IMR-90 (cell line): ENCODE measurements at regions not wholly inside any gene's neighbourhood (a gene's known extent, or its start where the extent isn't known, plus 50 kb on each side); places are given as distances from the start of the nearest gene placed in this dataset.
A peak's percentile ranks its signal among the peaks of the same experiment; 100 is the strongest.

Experiments used
- ATAC-seq: fragments of 200-7000 bp; cut with Tn5 transposase; 2 replicates; pipeline ENCODE4 v1.9.1; 2020; ENCODE audit warnings: low read depth, mild to moderate bottlenecking, moderate library complexity
- BruUV-seq: library from RNA; stranded (reverse); fragments of 400-500 nt; replicated peaks from 2 replicates; lab custom pipeline; 2021; lab: Mats Ljungman, UMichigan
- CTCF ChIA-PET: fragments of 300-600 bp; formaldehyde crosslinking; extraction: SDS; loops from one replicate; lab custom pipeline; 2021; ENCODE audit warnings: antibody characterized with exemption; lab: Yijun Ruan, JAX
- POLR2A ChIA-PET: fragments of 300-600 bp; sonication (Branson Sonifier 250); formaldehyde crosslinking; loops from one replicate; lab custom pipeline; 2022; ENCODE audit warnings: antibody characterized with exemption; ENCODE audit not compliant: unreplicated experiment; lab: Charles Lee
- DNase-seq: peaks from one replicate; pipeline ENCODE4 v3.0.0; 2013
- H2AFZ ChIP-seq: replicated peaks from 2 replicates; pipeline ENCODE3; 2013; ENCODE audit warnings: low read length, mild to moderate bottlenecking; ENCODE audit not compliant: poor library complexity
- H2AK5ac ChIP-seq: 2 replicates; pipeline ENCODE4 v1.6.1; 2013; ENCODE audit warnings: low read depth, low read length, inconsistent platforms
- H2AK9ac ChIP-seq: replicated peaks from 2 replicates; pipeline ENCODE3; 2013; ENCODE audit warnings: mild to moderate bottlenecking, low read depth, low read length, moderate library complexity; ENCODE audit not compliant: poor library complexity
- H2BK120ac ChIP-seq: 2 replicates; pipeline ENCODE4 v1.6.1; 2013; ENCODE audit warnings: low read depth, low read length, inconsistent platforms
- H2BK15ac ChIP-seq: 3 replicates; pipeline ENCODE4 v1.6.1; 2013; ENCODE audit warnings: low read depth, low read length, inconsistent platforms
- H2BK20ac ChIP-seq: 2 replicates; pipeline ENCODE4 v1.6.1; 2013; ENCODE audit warnings: low read depth, mild to moderate bottlenecking, inconsistent platforms, low read length, moderate library complexity
- H2BK5ac ChIP-seq: 2 replicates; pipeline ENCODE4 v1.6.1; 2013; ENCODE audit warnings: mild to moderate bottlenecking, low read depth, low read length, inconsistent platforms; ENCODE audit not compliant: poor library complexity, severe bottlenecking
- H3K14ac ChIP-seq: replicated peaks from 2 replicates; pipeline ENCODE4 v1.6.1; 2013; ENCODE audit warnings: low read depth, low read length, inconsistent platforms
- H3K18ac ChIP-seq: 2 replicates; pipeline ENCODE4 v1.6.1; 2013; ENCODE audit warnings: low read depth, low read length, control low read depth
- H3K23ac ChIP-seq: 2 replicates; pipeline ENCODE4 v1.6.1; 2013; ENCODE audit warnings: low read depth, low read length, inconsistent platforms
- H3K27ac ChIP-seq: 2 replicates; pipeline ENCODE4 v1.5.1; 2013; ENCODE audit warnings: mild to moderate bottlenecking, control low read depth, low read length; ENCODE audit not compliant: insufficient read depth
- H3K27me3 ChIP-seq: 2 replicates; pipeline ENCODE4 v1.6.1; 2013; ENCODE audit warnings: low read length; ENCODE audit not compliant: control insufficient read depth, insufficient read depth
- H3K36me3 ChIP-seq: 2 replicates; pipeline ENCODE4 v1.6.1; 2013; ENCODE audit warnings: low read length, mixed read lengths; ENCODE audit not compliant: control insufficient read depth, insufficient read depth
- H3K4ac ChIP-seq: 2 replicates; pipeline ENCODE4 v1.6.1; 2013; ENCODE audit warnings: low read depth, low read length, inconsistent platforms
- H3K4me1 ChIP-seq: 2 replicates; pipeline ENCODE4 v1.6.1; 2013; ENCODE audit warnings: low read length, mixed read lengths; ENCODE audit not compliant: control insufficient read depth, insufficient read depth
- H3K4me2 ChIP-seq: 2 replicates; pipeline ENCODE4 v1.6.1; 2013; ENCODE audit warnings: low read depth, mild to moderate bottlenecking, control low read depth, low read length, moderate library complexity
- H3K4me3 ChIP-seq: 2 replicates; pipeline ENCODE4 v1.5.1; 2013; ENCODE audit warnings: low read depth, mild to moderate bottlenecking, control low read depth, low read length, moderate library complexity; ENCODE audit not compliant: insufficient read depth
- H3K56ac ChIP-seq: 2 replicates; pipeline ENCODE4 v1.6.1; 2013; ENCODE audit warnings: low read length, inconsistent platforms; ENCODE audit not compliant: insufficient read depth; ENCODE audit errors: extremely low read depth
- H3K79me1 ChIP-seq, 2 experiments: 2 replicates each; pipeline ENCODE4 v1.6.1; 2013; ENCODE audit warnings: low read length in 2 of 2, inconsistent platforms in 1 of 2, low read depth in 1 of 2
- H3K9ac ChIP-seq: 2 replicates; pipeline ENCODE4 v1.6.1; 2013; ENCODE audit warnings: low read depth, low read length, control low read depth
- H3K9me1 ChIP-seq: 2 replicates; pipeline ENCODE4 v1.6.1; 2013; ENCODE audit warnings: low read length, inconsistent platforms; ENCODE audit not compliant: insufficient read depth
- H3K9me3 ChIP-seq: 2 replicates; pipeline ENCODE4 v1.6.1; 2013; ENCODE audit warnings: low read length; ENCODE audit not compliant: control insufficient read depth, insufficient read depth
- H4K20me1 ChIP-seq: 2 replicates; pipeline ENCODE4 v1.6.1; 2013; ENCODE audit warnings: low read length, inconsistent platforms; ENCODE audit not compliant: insufficient read depth
- H4K5ac ChIP-seq: 2 replicates; pipeline ENCODE4 v1.6.1; 2013; ENCODE audit warnings: mild to moderate bottlenecking, low read depth, low read length, control low read depth
- H4K8ac ChIP-seq, 2 experiments: 2 replicates each; pipeline ENCODE4 v1.6.1; 2013; ENCODE audit warnings: low read depth in 2 of 2, low read length in 2 of 2, control low read depth in 1 of 2, inconsistent platforms in 1 of 2
- H4K91ac ChIP-seq: 2 replicates; pipeline ENCODE4 v1.6.1; 2013; ENCODE audit warnings: low read depth, low read length, inconsistent platforms; ENCODE audit not compliant: insufficient read depth
- CHD1 ChIP-seq: IDR thresholded peaks from 2 replicates; pipeline ENCODE4 v1.6.1; 2012; ENCODE audit warnings: low read depth, low read length, improper control_type of control experiment
- CTCF ChIP-seq: conservative IDR thresholded peaks from 2 replicates; pipeline ENCODE4 v1.5.1; 2012; ENCODE audit warnings: mild to moderate bottlenecking, low read depth, low read length, improper control_type of control experiment
- MAFK ChIP-seq: IDR thresholded peaks from 2 replicates; pipeline ENCODE4 v1.6.1; 2012; ENCODE audit warnings: low read depth, low read length, improper control_type of control experiment
- RAD21 ChIP-seq: IDR thresholded peaks from 2 replicates; pipeline ENCODE4 v1.6.1; 2012; ENCODE audit warnings: low read length, improper control_type of control experiment
- WGBS, 2 experiments: methylation state at CpG; one replicate each; pipeline versions ENCODE4 v1.1.5 to v1.1.7; 2013; ENCODE audit warnings: missing lambda C conversion rate in 2 of 2; ENCODE audit not compliant: insufficient read length in 1 of 2; ENCODE audit errors: extremely low coverage in 2 of 2; 5-methylcytosine and 5-hydroxymethylcytosine counted together
- dilution Hi-C: fragments of 300-500 bp; cut with HindIII; formaldehyde crosslinking; loops from one replicate; pipeline ENCODE4 v1.14.3; 2018; ENCODE audit warnings: low sequenced_read_pairs; ENCODE audit not compliant: unreplicated experiment
- in situ Hi-C: fragments of 300-500 bp; cut with MboI; formaldehyde crosslinking; loops from 3 replicates; pipeline ENCODE4 v1.14.3; 2019; ENCODE audit warnings: low sequenced_read_pairs, inconsistent platforms, mixed read lengths
- intact Hi-C: fragments of 100-400 bp; cut with micrococcal nuclease; formaldehyde crosslinking; loops from 2 replicates; pipeline ENCODE4 v1.10.0; 2022

- H3K27ac ChIP-seq: no peak overlapping the region
- 0 out of 2 replicates have a peak, but pooled peaks cover 3% of the 10 kb centered on the region for H3K9me1 ChIP-seq
- H3K14ac ChIP-seq: no peak overlapping the region; the same call in 1 of the 2 replicates
- no peak overlapping the region for H4K91ac ChIP-seq
- TF ChIP-seq MAFK (peak; percentile 38), CTCF (peak; percentile 44), CHD1 (no peak), RAD21 (peak; percentile 39; the same call in 1 of the 2 replicates)
- H2BK5ac ChIP-seq: no peak overlapping the region
- intact Hi-C loops (loop anchor here (2.0 to 5.0 kb wide), 2 partner anchors 384 to 684 kb away; no protein-coding TSS in a partner anchor), dilution Hi-C loops (no loop called here), in situ Hi-C loops (no loop called here)
- peak; percentile 60 for ATAC-seq
- H2AK9ac ChIP-seq: no peak overlapping the region
- H4K20me1 ChIP-seq: no peaks in the 10 kb centered on the region
- no peak overlapping the region for H4K5ac ChIP-seq
- no peak overlapping the region for H3K56ac ChIP-seq
- peak overlapping the region in 1 of 2 experiments; percentile 35; a peak in 1 of 4 replicates for H4K8ac ChIP-seq
- H3K4me1 ChIP-seq: no peaks in the 10 kb centered on the region; the same call in 1 of the 2 replicates
- ChIA-PET POLR2A (no interaction called here), CTCF (interaction anchor here (0.7 to 2.9 kb wide), 2 partner anchors 404 to 429 kb away, joined by 3 to 11 read pairs; no protein-coding TSS in a partner anchor)
- H2BK120ac ChIP-seq: 0 out of 2 replicates have a peak overlapping the region, but pooled peaks have one; percentile 17
- no peak overlapping the region for H3K4me3 ChIP-seq
- no peaks in the 10 kb centered on the region for H3K9me3 ChIP-seq
- no peak overlapping the region; the same call in 1 of the 2 replicates for H2AK5ac ChIP-seq
- 0 out of 2 replicates have a peak overlapping the region, but pooled peaks have one; percentile 3 for H2BK20ac ChIP-seq
- H3K4me2 ChIP-seq: no peak overlapping the region
- H3K18ac ChIP-seq: no peak overlapping the region
- H3K79me1 ChIP-seq: no peaks in the 10 kb centered on the region
- peak overlapping the region; percentile 35; the same call in 1 of the 3 replicates for H2BK15ac ChIP-seq
- H2AFZ ChIP-seq: no peak overlapping the region
- no CpG with 5 or more reads among the region's 5 CpGs for WGBS, 2 experiments
- no peaks in the 10 kb centered on the region for H3K27me3 ChIP-seq
- no peaks in the 10 kb centered on the region for H3K36me3 ChIP-seq
- H3K9ac ChIP-seq: no peak overlapping the region
- no TSS peak for BruUV-seq
- no peak overlapping the region; the same call in 1 of the 2 replicates for H3K4ac ChIP-seq
- no peak overlapping the region for H3K23ac ChIP-seq
- DNase-seq: peak; percentile 42
Measured at GRCh38 chr5:30802961-30803705, 390.4 kb upstream of the CDH6 start.
